Choroid plexus epithelial cell (primary cell): ENCODE measurements at regions not wholly inside any gene's neighbourhood (a gene's known extent, or its start where the extent isn't known, plus 50 kb on each side); places are given as distances from the start of the nearest gene placed in this dataset.

ENCODE experiments used
- DNase-seq: peaks from one replicate; pipeline ENCODE4 v3.0.0-alpha.2; 2010; ENCODE audit warnings: low read depth
- H3K4me3 ChIP-seq: 2 replicates; pipeline ENCODE4 v1.5.1; 2011; ENCODE audit warnings: low read depth, mild to moderate bottlenecking, control low read depth, low read length, moderate library complexity
- CTCF ChIP-seq: conservative IDR thresholded peaks from 2 replicates; pipeline ENCODE4 v1.5.1; 2011; ENCODE audit warnings: low read depth, mild to moderate bottlenecking, control low read depth, inconsistent platforms, low read length, moderate library complexity

- no peak for TF ChIP-seq CTCF
- no peak overlapping the region for H3K4me3 ChIP-seq
- DNase-seq, result no peak
Measured at GRCh38 chr21:25402134-25402961, 204.9 kb downstream of the MRPL39 start.

GRCh38 chr21:25400427-25400826 is 206.9 kb downstream of the MRPL39 start:
- H3K4me3 ChIP-seq, result no peak overlapping the region
- TF ChIP-seq CTCF, result no peak
- DNase-seq, result no peak

- DNase-seq, result no peak
- no peak for TF ChIP-seq CTCF
- no peak overlapping the region for H3K4me3 ChIP-seq
Measured at GRCh38 chr21:25398630-25399029, 208.7 kb downstream of the MRPL39 start.

- TF ChIP-seq CTCF, result no peak
- H3K4me3 ChIP-seq, result no peak overlapping the region
- no peak for DNase-seq
Measured at GRCh38 chr21:25396135-25396711, 211.1 kb downstream of the MRPL39 start.

- TF ChIP-seq CTCF, result no peak
- H3K4me3 ChIP-seq, result no peak overlapping the region
- DNase-seq, result no peak
Measured at GRCh38 chr21:25391777-25392176, 215.5 kb downstream of the MRPL39 start.

- no peak overlapping the region for H3K4me3 ChIP-seq
- DNase-seq, result no peak
- no peak for TF ChIP-seq CTCF
Measured at GRCh38 chr21:25390701-25391100, 216.6 kb downstream of the MRPL39 start.

GRCh38 chr21:25387665-25388064 is 219.6 kb downstream of the MRPL39 start:
- H3K4me3 ChIP-seq, result no peak overlapping the region
- TF ChIP-seq CTCF, result no peak
- no peak for DNase-seq
